ENCODE measurements at regions not wholly inside any gene's neighbourhood (a gene's known extent, or its start where the extent isn't known, plus 50 kb on each side); places are given as distances from the start of the nearest gene placed in this dataset.
"Not testable (repeated sequence)": the region's sequence is repeated elsewhere in the genome, so short reads cannot be mapped to it uniquely, and the experiment has no call there.

DNA sequence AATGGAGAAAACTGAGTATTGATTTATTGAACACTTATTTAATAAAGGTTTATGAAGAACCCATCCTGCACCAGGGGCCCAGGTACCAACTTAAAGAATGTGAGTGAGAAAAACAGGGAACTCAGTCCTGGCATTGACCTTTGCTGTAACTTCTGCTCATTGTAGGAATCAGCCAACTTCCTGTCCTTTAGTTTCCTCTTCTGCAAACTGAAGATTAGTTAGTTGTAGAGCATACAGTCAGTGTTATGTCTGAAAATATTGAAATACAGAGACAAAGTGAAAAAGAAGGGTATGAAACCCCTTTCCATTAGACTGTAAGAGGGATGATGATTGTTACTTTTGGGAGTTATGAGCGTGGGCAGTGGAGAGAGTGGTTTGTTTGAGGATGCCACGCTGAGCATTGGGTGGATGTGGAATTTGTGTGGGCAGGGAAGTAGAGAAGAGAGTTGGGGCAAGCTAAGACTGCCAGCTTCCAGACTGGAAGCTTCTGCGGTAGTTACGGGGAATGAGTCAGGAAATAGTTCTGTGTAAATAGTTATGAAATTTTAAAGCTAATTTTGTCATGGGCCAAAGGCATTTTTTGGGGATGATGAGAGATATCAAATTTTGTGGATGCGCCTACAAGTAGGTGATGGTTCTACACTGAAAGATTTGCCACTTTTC lies 89.2 kb downstream of the GPR88 start:
- intact Hi-C loops (cut with DNase I): no loop called here
- DNase-seq (ENCODE audit: low spot score): no peak

DNA sequence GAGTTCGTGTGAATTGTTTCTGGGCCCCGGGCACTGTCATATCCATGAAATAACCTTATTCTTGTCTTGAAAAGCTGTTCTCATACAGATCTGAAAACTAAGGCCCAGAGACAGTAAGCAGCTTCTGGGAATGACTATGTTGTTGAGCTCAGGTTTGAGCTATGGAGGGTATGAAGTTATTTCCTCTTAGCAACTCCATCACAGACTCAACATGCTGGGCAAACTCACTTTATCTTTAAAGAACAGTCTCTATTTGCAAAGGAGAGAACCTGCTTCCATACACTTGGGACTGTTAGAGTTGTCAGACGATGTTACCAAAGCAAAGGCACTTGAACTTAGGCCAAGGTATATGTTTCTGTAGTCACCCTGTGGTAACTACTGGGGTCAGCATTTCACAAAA lies 90.0 kb downstream of the GPR88 start:
- no peak for DNase-seq (ENCODE audit: low spot score)
- intact Hi-C loops (cut with DNase I): no loop called here

DNA sequence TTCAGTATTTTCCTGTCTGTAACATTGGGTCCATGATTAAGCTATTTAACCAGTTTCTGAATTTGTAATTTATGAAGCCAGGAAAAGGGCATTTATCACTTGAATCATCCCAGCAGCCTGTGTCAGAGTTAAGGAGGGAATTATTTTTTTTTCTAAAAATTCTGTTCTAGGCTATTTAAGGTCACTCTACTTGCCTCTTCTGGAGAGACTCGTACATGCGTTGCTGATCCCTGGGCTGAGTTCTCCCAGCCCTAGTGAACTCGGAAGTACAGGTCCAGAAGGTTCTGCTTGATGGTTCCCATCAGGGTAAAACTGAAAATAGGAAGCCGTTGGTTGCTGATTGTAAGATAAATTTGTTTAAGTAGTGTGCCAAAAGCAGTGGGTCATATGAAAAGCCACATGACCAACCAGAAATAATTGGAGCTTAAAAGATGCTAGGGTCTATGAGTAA lies 90.7 kb downstream of the GPR88 start:
- no peak for DNase-seq (ENCODE audit: low spot score)
- intact Hi-C loops (cut with DNase I): no loop called here

DNA sequence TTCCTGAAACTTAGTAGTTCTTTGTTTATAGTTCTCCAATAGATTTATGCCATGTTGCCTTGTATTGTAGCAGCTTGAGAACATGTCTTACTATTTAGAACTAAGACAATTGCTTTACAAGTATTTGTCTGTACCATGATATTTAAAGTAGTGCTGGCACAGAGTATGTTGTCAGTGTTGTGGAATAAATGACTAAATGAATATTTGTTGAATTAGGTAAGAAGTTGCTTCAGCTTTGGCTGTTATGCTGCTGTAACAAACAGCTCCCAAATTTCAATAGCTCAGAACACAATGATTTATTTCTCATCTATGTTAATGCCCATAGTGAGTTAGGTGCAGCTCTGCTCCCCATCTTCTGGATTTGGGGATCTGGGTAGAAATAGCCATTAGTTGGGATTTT lies 90.2 kb upstream of the VCAM1 start:
- DNase-seq (ENCODE audit: low spot score): no peak
- intact Hi-C loops (cut with DNase I): no loop called here

DNA sequence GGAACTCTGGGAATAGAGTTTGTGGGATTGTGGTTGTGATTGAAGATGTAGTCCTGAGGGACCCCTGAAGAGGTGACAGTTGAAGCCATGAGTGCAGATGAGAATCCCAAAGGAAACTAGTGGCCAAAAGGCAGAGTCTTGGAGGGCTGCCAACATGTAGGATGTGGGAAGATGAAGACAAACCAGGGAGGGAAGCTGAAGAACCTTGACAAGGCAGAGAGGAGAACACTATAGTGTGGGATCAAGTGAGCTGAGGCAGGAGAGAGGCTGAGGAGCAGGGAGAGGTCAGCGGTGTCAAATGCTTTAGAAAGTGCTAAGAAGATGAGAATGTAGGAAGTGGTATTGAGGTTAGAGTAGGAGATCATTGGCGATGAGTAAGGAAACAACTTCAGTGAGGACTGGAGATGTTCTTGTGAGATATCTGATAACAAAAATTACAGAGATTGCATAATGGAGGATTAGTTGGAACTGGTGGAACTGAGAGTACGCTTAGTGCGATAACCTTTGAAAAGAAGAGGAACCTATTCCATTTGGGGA lies 88.5 kb upstream of the VCAM1 start:
- intact Hi-C loops (cut with DNase I): no loop called here
- no peak for DNase-seq (ENCODE audit: low spot score)

DNA sequence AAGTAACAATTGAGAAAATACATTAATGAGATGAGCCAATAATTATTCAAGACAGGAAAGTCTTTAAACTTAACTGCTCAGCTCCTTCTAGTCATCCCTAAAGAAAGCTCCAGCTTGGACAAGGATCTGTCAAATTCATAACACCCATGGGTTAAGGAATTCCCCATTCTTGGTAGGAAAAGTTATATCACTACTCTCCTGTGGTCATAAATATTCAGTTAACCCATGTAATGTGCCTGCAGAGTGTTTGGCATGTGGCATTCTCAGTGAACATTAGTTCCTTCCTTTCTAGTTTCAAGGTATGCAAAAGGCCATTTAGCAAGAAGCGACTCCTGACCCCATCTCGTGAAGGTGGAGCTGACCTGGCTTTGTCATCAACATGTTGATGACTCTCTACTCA lies 76.7 kb upstream of the VCAM1 start:
- intact Hi-C loops (cut with DNase I): loop anchor here (10.0 kb wide), 1 partner anchor 62 kb away; no protein-coding TSS in a partner anchor
- DNase-seq (ENCODE audit: low spot score): no peak

DNA sequence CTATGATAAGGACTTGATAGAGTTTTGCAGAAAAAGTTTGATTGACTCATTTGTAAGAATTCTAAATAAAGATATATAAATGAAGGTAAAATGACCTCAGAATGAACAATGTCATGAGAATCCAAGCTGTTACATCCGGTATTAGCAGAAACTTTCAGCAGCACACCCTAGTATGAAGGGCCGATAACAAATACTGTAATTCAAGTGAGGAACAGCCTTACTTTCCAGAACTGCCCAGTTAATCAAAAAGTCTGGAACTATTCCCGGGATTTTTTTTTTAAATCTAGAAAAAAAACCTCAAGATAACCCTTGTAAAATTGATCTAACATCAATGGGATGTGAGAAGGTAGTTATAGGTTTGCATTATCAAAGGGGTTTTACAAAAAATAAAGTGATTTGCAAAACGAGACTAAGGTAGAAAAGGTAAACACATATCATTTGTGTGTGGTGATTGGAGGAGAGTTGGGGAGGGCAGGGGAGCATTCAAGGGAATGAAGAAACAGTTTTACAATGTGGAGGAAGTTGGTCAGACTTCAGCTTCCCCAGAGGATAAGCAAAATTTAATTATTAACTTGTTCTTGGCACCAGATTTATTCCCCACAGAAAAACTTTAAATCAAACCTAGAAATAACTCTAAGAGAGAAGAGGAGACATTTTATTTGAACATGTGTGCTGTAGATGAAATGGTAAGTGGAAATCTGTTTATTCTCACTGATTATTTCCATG lies 75.9 kb upstream of the VCAM1 start:
- DNase-seq (ENCODE audit: low spot score): no peak
- intact Hi-C loops (cut with DNase I): loop anchor here (10.0 kb wide), 1 partner anchor 61 kb away; no protein-coding TSS in a partner anchor

DNA sequence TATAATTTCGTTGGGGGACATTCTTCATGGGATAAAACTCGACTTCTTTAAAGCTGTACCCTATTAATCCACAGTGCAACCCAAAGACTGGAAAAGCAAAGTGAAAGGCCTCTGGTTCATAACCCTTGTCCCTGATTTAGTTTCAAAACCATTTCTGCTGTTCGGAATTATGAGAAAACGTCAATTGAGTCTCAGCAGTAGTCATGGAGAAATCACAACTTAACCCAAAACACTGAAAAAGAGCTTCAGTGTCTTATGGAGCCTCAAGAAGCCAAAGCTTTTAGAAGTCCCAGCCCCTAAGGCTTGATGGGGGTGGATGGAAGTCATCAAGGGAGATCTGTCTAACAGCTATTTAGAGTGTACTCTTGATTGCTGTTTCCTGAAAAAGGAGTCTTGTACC lies 73.5 kb upstream of the VCAM1 start:
- no peak for DNase-seq (ENCODE audit: low spot score)
- intact Hi-C loops (cut with DNase I): loop anchor here (10.0 kb wide), 1 partner anchor 59 kb away; no protein-coding TSS in a partner anchor

DNA sequence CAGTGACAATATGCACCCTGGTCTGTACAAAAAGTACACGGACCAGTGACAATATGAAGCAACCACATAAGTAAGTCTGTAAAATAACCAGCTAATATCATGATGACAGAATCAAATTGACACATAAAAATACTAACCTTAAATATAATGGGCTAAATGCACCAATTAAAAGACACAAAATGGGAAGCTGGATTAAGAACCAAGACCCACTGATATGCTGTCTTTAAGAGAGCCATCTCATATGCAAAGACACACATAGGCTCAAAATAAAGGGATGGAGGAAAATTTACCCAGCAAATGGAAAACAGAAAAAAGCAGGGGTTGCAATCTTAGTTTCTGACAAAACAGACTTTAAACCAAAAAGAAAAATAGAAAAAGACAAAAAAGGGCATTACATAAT lies 70.4 kb upstream of the VCAM1 start:
- intact Hi-C loops (cut with DNase I): loop anchor here (10.0 kb wide), 1 partner anchor 56 kb away; no protein-coding TSS in a partner anchor
- DNase-seq (ENCODE audit: low spot score): no peak

DNA sequence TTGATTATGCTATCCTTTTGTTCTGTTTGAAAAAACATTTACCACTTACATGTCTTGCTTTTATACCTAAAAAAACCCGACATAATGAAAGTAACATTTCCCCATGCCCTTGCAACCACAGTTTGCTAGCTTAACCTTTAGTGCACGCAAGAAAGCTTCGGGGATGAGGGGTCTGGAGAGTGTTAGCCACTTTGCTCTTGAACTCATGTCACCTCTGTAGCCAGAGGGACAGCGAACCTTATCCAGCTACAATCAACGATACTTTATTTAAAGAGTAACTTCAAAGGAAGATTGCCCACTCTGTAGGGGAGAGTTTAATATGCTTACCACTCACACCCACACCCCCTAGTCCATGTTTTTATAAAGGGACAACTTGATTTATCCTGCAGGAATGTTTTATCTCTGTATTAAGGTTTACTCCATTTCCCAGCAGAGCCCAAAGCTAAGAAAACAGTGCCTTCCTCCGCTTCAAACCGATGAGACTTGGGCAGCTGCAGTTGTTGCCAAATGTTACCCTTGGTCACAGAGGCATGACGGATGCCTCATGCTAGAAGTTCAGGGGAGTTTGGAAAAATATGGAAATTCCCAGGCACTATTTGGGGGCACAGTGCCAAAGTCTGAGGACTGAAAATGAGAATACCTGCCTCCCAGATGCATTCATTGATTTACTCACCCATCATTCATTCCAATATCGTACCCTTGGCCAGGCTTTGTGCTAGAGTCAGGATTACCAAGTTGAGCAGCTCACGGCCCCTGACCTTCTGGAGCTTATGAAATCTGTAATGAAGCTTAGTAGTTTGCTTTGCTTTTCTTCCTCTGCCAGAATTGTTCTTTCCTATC lies 61.4 kb upstream of the VCAM1 start:
- intact Hi-C loops (cut with DNase I): no loop called here

DNA sequence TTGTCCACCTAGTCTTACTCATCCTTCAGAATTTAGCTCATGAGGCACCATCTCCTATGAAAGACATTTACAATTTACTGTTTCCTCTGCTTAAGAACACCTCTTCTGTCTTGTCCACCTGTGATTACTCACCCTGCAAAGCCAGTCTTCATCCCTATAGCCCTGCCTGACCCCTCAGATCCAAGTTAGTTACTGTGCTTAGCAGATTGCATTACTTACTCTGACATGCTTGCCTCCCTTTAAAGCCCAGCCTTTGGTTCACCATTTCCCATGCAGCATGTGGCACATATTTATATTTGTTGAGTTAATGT lies 60.9 kb upstream of the VCAM1 start:
- intact Hi-C loops (cut with DNase I): no loop called here

More for the DNA sequence above, 61.4 kb upstream of the VCAM1 start:
- no peak for DNase-seq (ENCODE audit: low spot score)

DNA sequence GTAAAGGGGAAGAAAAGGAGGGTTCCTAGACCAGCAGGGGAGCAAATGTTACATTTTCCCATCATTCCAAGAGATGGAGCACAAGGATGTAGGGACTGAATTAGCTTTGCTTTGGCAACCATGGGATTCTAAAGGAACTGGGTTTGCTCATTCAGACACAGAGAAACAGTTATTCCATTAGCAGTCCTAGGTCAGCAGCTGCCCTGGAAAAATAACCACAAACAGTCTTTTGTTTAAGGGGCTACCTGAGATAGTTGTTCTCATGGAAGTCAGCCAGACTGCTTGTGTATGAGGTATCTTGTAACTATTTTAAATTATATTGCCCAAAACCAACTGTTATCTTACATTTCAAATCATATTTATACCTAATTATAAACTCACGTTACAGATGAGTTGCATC lies 58.4 kb upstream of the VCAM1 start:
- intact Hi-C loops (cut with DNase I): no loop called here
- DNase-seq (ENCODE audit: low spot score): no peak

More for the DNA sequence above, 60.9 kb upstream of the VCAM1 start:
- DNase-seq (ENCODE audit: low spot score): no peak

DNA sequence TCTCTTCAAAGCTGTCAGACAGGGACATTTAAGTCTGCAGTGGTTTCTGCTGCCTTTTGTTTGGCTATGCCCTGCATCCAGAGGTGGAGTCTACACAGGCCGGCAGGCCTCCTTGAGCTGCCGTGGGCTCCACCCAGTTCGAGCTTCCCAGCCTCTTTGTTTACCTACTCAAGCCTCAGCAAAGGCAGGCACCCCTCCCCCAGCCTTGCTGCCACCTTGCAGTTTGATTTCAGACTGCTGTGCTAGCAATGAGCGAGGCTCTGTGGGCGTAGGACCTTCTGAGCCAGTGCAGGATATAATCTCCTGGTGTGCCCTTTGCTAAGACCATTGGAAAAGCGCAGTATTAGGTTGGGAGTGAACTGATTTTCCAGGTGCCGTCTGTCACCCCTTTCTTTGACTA lies 51.0 kb upstream of the VCAM1 start:
- DNase-seq (ENCODE audit: low spot score); intact Hi-C loops (cut with DNase I): not testable (repeated sequence)

Data from cardiac septum (tissue), 1 donor.